Liver (tissue), 8 donors: ENCODE measurements at regions not wholly inside any gene's neighbourhood (a gene's known extent, or its start where the extent isn't known, plus 50 kb on each side); places are given as distances from the start of the nearest gene placed in this dataset.

ENCODE experiments used
- DNase-seq: peaks from one replicate; pipeline ENCODE4 v3.0.0-alpha.2; 2017; ENCODE audit warnings: low spot score
- H3K27ac ChIP-seq, 2 donors: one replicate each; pipeline ENCODE4 v1.7.0; 2013; ENCODE audit warnings: inconsistent platforms in 2 of 2, low read length in 2 of 2, control low read depth in 1 of 2, low read depth in 1 of 2, mild to moderate bottlenecking in 1 of 2
- H3K27me3 ChIP-seq, 4 donors: one replicate each; pipeline versions ENCODE4 v1.6.1 to v1.7.0; 2013; ENCODE audit warnings: low read length in 3 of 4, inconsistent platforms in 1 of 4, mild to moderate bottlenecking in 1 of 4, moderate library complexity in 1 of 4; ENCODE audit not compliant: control insufficient read depth in 4 of 4, insufficient read depth in 4 of 4
- H3K36me3 ChIP-seq, 4 donors: one replicate each; pipeline versions ENCODE4 v1.6.1 to v1.7.0; 2013; ENCODE audit warnings: low read length in 3 of 4, mild to moderate bottlenecking in 3 of 4, low read depth in 1 of 4, moderate library complexity in 1 of 4; ENCODE audit not compliant: control insufficient read depth in 4 of 4, insufficient read depth in 3 of 4
- H3K4me1 ChIP-seq, 4 donors: one replicate each; pipeline versions ENCODE4 v1.6.1 to v1.7.0; 2013; ENCODE audit warnings: low read length in 3 of 4, mild to moderate bottlenecking in 3 of 4, moderate library complexity in 1 of 4; ENCODE audit not compliant: control insufficient read depth in 4 of 4, insufficient read depth in 4 of 4
- H3K4me3 ChIP-seq, 3 donors: one replicate each; pipeline versions ENCODE4 v1.6.1 to v1.7.0; 2013; ENCODE audit warnings: low read length in 3 of 3, control low read depth in 1 of 3, low read depth in 1 of 3, mild to moderate bottlenecking in 1 of 3
- H3K9ac ChIP-seq, 2 donors: one replicate each; pipeline ENCODE4 v1.7.0; 2013; ENCODE audit warnings: low read length in 2 of 2, mild to moderate bottlenecking in 2 of 2, moderate library complexity in 2 of 2, control low read depth in 1 of 2, low read depth in 1 of 2
- H3K9me3 ChIP-seq, 4 donors: one replicate each; pipeline versions ENCODE4 v1.6.1 to v1.7.0; 2013; ENCODE audit warnings: low read length in 3 of 4; ENCODE audit not compliant: control insufficient read depth in 4 of 4
- ATF3 ChIP-seq: IDR thresholded peaks from 2 replicates; pipeline ENCODE4 v1.6.1; 2016; ENCODE audit warnings: antibody characterized with exemption
- CTCF ChIP-seq: fragments of 150-350 bp; IDR thresholded peaks from 2 replicates; pipeline ENCODE4 v1.5.1; 2017; ENCODE audit warnings: improper control_type of control experiment, low read depth, low read length; ENCODE audit not compliant: missing input control
- EGR1 ChIP-seq, 2 donors: IDR thresholded peaks; 2 replicates each; pipeline ENCODE4 v1.6.1; 2016 to 2018; ENCODE audit warnings: antibody characterized with exemption in 2 of 2, low read depth in 2 of 2
- FOXA1 ChIP-seq: IDR thresholded peaks from 2 replicates; pipeline ENCODE4 v1.6.1; 2016; ENCODE audit warnings: antibody characterized with exemption
- FOXA2 ChIP-seq: IDR thresholded peaks from 2 replicates; pipeline ENCODE4 v1.6.1; 2016; ENCODE audit warnings: antibody characterized with exemption
- HNF4A ChIP-seq, 2 donors: conservative IDR thresholded peaks; 2 replicates each; pipeline ENCODE4 v1.6.1; 2016; ENCODE audit warnings: antibody characterized with exemption in 2 of 2, mild to moderate bottlenecking in 2 of 2
- HNF4G ChIP-seq: IDR thresholded peaks from 2 replicates; pipeline ENCODE4 v1.6.1; 2016; ENCODE audit warnings: antibody characterized with exemption
- JUND ChIP-seq, 2 donors: IDR thresholded peaks; 2 replicates each; pipeline ENCODE4 v1.6.1; 2016; ENCODE audit warnings: antibody characterized with exemption in 2 of 2
- MAX ChIP-seq: IDR thresholded peaks from 2 replicates; pipeline ENCODE4 v1.6.1; 2016; ENCODE audit warnings: antibody characterized with exemption
- NR2F2 ChIP-seq: IDR thresholded peaks from 2 replicates; pipeline ENCODE4 v1.6.1; 2016; ENCODE audit warnings: antibody characterized with exemption
- RAD21 ChIP-seq, 2 donors: IDR thresholded peaks; 2 replicates each; pipeline ENCODE4 v1.6.1; 2016; ENCODE audit warnings: antibody characterized with exemption in 2 of 2, mild to moderate bottlenecking in 2 of 2
- REST ChIP-seq: IDR thresholded peaks from 2 replicates; pipeline ENCODE4 v1.6.1; 2016; ENCODE audit warnings: antibody characterized with exemption, mild to moderate bottlenecking
- SP1 ChIP-seq: IDR thresholded peaks from 2 replicates; pipeline ENCODE4 v1.6.1; 2018; ENCODE audit warnings: antibody characterized with exemption, mild to moderate bottlenecking
- YY1 ChIP-seq: IDR thresholded peaks from 2 replicates; pipeline ENCODE4 v1.6.1; 2016; ENCODE audit warnings: antibody characterized with exemption, mild to moderate bottlenecking
- WGBS: extraction: QIAGEN DNeasy Blood & Tissue Kit; methylation state at CpG from one replicate; pipeline ENCODE4 v1.1.7; 2013; 5-methylcytosine and 5-hydroxymethylcytosine counted together
- donor health status: healthy.
- donor health status: healthy.
- donor health status: healthy.
- donor health status: healthy.
- donor health status: healthy.

GRCh38 chr4:8795140-8795539 lies 76.5 kb downstream of the HMX1 start:
- no peak overlapping the region for H3K4me3 ChIP-seq

GRCh38 chr4:8794491-8794890 lies 77.1 kb downstream of the HMX1 start:
- Histone ChIP-seq H3K36me3 (no peaks in the 10 kb centered on the region), H3K4me1 (no peaks in the 10 kb centered on the region), H3K9ac (no peak overlapping the region), H3K27ac (no peak overlapping the region), H3K4me3 (no peak overlapping the region), H3K9me3 (no peaks in the 10 kb centered on the region), H3K27me3 (peaks cover 0 to 2% (median 0%) of the 10 kb centered on the region in 4 donors)
- WGBS, result 90% methylated on average over 18 of the region's 18 CpGs
- no peak for TF ChIP-seq HNF4A (conservative IDR thresholded peaks at IDR 0.05)
- no peak for TF ChIP-seq FOXA2
- TF ChIP-seq SP1, result no peak
- TF ChIP-seq EGR1 (IDR thresholded peaks at IDR 0.05; ENCODE audit: low read depth in 2 of 2), result no peak
- no peak for TF ChIP-seq JUND (IDR thresholded peaks at IDR 0.05)
- TF ChIP-seq MAX, result no peak
- no peak for TF ChIP-seq HNF4G
- no peak for DNase-seq

More at GRCh38 chr4:8795140-8795539, 76.5 kb downstream of the HMX1 start:
- Histone ChIP-seq H3K27ac (no peak overlapping the region), H3K9ac (no peak overlapping the region), H3K9me3 (no peaks in the 10 kb centered on the region), H3K27me3 (peaks cover 0 to 2% (median 0%) of the 10 kb centered on the region in 4 donors), H3K36me3 (no peaks in the 10 kb centered on the region), H3K4me1 (no peaks in the 10 kb centered on the region)
- TF ChIP-seq REST, result no peak
- TF ChIP-seq FOXA1, result no peak
- TF ChIP-seq HNF4G, result no peak
- TF ChIP-seq YY1, result no peak
- TF ChIP-seq RAD21 (IDR thresholded peaks at IDR 0.05), result no peak
- no peak for TF ChIP-seq NR2F2
- TF ChIP-seq CTCF, result no peak
- no peak for TF ChIP-seq ATF3
- WGBS, result 38% methylated on average over 12 of the region's 12 CpGs
- DNase-seq, result no peak
